ENCODE measurements at regions not wholly inside any gene's neighbourhood (a gene's known extent, or its start where the extent isn't known, plus 50 kb on each side); places are given as distances from the start of the nearest gene placed in this dataset.
"Not testable (repeated sequence)": the region's sequence is repeated elsewhere in the genome, so short reads cannot be mapped to it uniquely, and the experiment has no call there.

GRCh38 chr10:120048391-120048790 lies 155.9 kb downstream of the SEC23IP start:
- no peak for DNase-seq (ENCODE audit: low spot score)

GRCh38 chr10:120051671-120052070 lies 159.1 kb downstream of the SEC23IP start:
- no peak for DNase-seq (ENCODE audit: low spot score)

GRCh38 chr10:120052964-120053702 lies 160.6 kb downstream of the SEC23IP start:
- no peak for DNase-seq (ENCODE audit: low spot score)

GRCh38 chr10:120059790-120060189 lies 167.3 kb downstream of the SEC23IP start:
- DNase-seq (ENCODE audit: low spot score) = not testable (repeated sequence)

GRCh38 chr10:120067427-120067826 lies 174.9 kb downstream of the SEC23IP start:
- DNase-seq (ENCODE audit: low spot score) = no peak

GRCh38 chr10:120069700-120070099 lies 177.2 kb downstream of the SEC23IP start:
- DNase-seq (ENCODE audit: low spot score) = no peak

- DNase-seq (ENCODE audit: low spot score) = no peak
These were observed 182.8 kb downstream of the SEC23IP start for GRCh38 chr10:120075349-120075748.

GRCh38 chr10:120076996-120077706 lies 184.6 kb downstream of the SEC23IP start:
- DNase-seq (ENCODE audit: low spot score) = no peak

- no peak for DNase-seq (ENCODE audit: low spot score)
These were observed 185.4 kb downstream of the SEC23IP start for GRCh38 chr10:120077707-120078492.

- DNase-seq (ENCODE audit: low spot score) = no peak
These were observed 192.7 kb downstream of the SEC23IP start for GRCh38 chr10:120085096-120085796.

- DNase-seq (ENCODE audit: low spot score) = no peak
These were observed 193.5 kb downstream of the SEC23IP start for GRCh38 chr10:120086066-120086465.

GRCh38 chr10:120087109-120087508 lies 194.6 kb downstream of the SEC23IP start:
- no peak for DNase-seq (ENCODE audit: low spot score)

- no peak for DNase-seq (ENCODE audit: low spot score)
These were observed 203.3 kb downstream of the SEC23IP start for GRCh38 chr10:120095875-120096274.

GRCh38 chr10:120097766-120098165 lies 205.2 kb downstream of the SEC23IP start:
- DNase-seq (ENCODE audit: low spot score) = no peak

GRCh38 chr10:120098232-120098930 lies 205.9 kb downstream of the SEC23IP start:
- DNase-seq (ENCODE audit: low spot score) = no peak

- DNase-seq (ENCODE audit: low spot score) = no peak
These were observed 211.4 kb downstream of the SEC23IP start for GRCh38 chr10:120103738-120104560.

GRCh38 chr10:120105001-120105400 lies 212.5 kb downstream of the SEC23IP start:
- no peak for DNase-seq (ENCODE audit: low spot score)

GRCh38 chr10:120105492-120105891 lies 213.0 kb downstream of the SEC23IP start:
- no peak for DNase-seq (ENCODE audit: low spot score)

GRCh38 chr10:120108916-120109315 lies 216.4 kb downstream of the SEC23IP start:
- DNase-seq (ENCODE audit: low spot score) = no peak

- not testable (repeated sequence) for DNase-seq (ENCODE audit: low spot score)
These were observed 217.2 kb downstream of the SEC23IP start for GRCh38 chr10:120109725-120110124.

GRCh38 chr10:120110196-120110595 lies 217.7 kb downstream of the SEC23IP start:
- DNase-seq (ENCODE audit: low spot score) = no peak
